HG02798 (cell line): ENCODE measurements at regions not wholly inside any gene's neighbourhood (a gene's known extent, or its start where the extent isn't known, plus 50 kb on each side); places are given as distances from the start of the nearest gene placed in this dataset.

ENCODE experiments used
- ATAC-seq: cut with Tn5 transposase; IDR thresholded peaks from one replicate; pipeline ENCODE4 v1.9.1; 2021; ENCODE audit warnings: mild to moderate bottlenecking; ENCODE audit not compliant: unreplicated experiment, poor library complexity

- no peak for ATAC-seq
Observed at GRCh38 chr4:104418286-104418685, 76.4 kb downstream of the CXXC4 start.

- no peak for ATAC-seq
Observed at GRCh38 chr4:104417357-104417882, 77.3 kb downstream of the CXXC4 start.

DNA sequence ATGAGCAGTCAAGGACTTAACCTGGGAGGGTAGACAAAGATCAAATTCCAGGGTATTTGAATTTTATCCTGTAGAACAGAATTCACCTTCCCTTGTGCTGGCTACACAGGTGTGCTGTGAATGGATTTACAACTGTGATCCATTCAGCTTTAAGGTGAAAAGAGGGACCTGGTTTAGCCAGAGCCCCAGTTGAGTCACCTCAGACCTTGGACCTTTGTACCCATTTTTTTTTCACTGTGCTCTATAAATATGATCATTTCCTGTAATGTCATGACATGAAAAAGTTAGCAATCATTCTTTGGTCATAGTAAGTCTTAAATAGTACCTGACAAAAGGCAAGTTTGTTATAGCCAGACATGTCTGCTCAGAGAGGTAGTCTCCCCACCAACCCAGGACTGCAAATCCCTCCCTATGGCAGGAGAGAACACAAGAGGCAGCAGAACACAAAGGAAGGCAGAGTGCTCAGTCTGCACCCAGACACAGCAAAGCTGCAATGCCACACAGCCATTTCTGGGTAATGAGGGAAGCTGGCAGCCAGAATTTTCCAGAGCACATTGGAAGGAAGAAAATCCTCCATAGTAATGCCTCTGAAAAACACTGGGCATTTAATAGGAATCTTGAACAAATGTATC lies 77.9 kb downstream of the CXXC4 start:
- no peak for ATAC-seq

GRCh38 chr4:104413487-104413886 lies 81.2 kb downstream of the CXXC4 start:
- no peak for ATAC-seq

GRCh38 chr4:104412344-104412743 lies 82.3 kb downstream of the CXXC4 start:
- no peak for ATAC-seq

GRCh38 chr4:104411502-104411901 lies 83.2 kb downstream of the CXXC4 start:
- ATAC-seq = no peak

GRCh38 chr4:104408878-104409277 lies 85.8 kb downstream of the CXXC4 start:
- ATAC-seq = no peak

DNA sequence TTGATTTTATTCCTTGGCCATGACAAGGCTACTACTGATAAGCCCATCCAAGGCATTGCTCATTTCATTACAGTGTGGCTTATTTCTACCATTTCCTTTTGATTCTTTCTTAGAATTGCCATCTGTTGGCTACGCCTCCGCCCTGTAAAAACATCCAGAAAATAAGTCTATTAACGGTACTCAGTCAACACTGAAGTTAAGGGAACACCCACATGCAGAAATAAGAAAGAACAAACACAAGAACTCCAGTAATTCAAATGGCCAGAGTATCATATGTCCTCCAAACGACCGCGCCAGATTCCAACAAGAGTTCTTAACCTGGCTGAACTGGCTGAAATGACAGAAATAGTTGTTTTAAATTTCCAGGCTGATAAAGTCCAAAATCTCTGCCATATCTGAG lies 90.3 kb downstream of the CXXC4 start:
- ATAC-seq = no peak

- ATAC-seq = no peak
Observed at GRCh38 chr4:104395168-104395614, 99.5 kb downstream of the CXXC4 start.

- ATAC-seq = no peak
Observed at GRCh38 chr4:104394406-104395167, 100.1 kb downstream of the CXXC4 start.

DNA sequence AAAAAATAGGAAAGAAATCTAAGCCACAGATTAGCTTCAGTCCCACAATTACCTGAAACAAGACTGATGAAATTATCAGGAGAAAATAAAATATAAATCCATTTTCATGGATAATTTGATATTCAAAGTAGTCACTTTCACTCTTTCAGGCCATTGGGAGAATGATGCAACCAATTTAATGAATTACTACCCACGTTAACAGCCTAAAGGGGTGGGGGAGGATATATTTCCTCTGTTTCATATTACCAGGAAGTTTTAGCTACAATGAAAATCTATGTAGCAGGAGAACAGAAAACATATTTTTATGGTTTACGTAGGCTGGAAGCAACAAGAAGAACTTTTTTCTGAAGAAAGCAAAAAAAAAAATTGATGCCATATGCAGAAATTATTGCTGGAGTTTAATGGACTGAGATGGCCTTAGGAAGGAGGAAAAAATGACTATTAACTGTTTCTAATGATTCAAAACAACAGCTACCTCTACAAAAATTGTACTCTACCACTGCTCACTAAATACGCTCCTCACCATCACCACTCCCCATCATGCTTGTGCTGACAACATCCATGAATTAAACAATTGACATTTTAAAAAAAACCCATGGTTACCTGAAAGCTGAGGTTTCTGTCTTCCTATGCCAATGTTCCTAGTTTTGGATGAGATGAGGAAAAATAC lies 100.9 kb downstream of the CXXC4 start:
- no peak for ATAC-seq

- ATAC-seq = no peak
Observed at GRCh38 chr4:104385713-104386112, 109.0 kb downstream of the CXXC4 start.

- ATAC-seq = no peak
Observed at GRCh38 chr4:104382961-104383360, 111.7 kb downstream of the CXXC4 start.

- no peak for ATAC-seq
Observed at GRCh38 chr4:104381729-104382128, 113.0 kb downstream of the CXXC4 start.

GRCh38 chr4:104365618-104366017 lies 129.1 kb downstream of the CXXC4 start:
- no peak for ATAC-seq

GRCh38 chr4:104353481-104353880 lies 141.2 kb downstream of the CXXC4 start:
- ATAC-seq = no peak

- peak; percentile 49 for ATAC-seq
Observed at GRCh38 chr4:104352211-104352610, 142.5 kb downstream of the CXXC4 start.

- ATAC-seq = no peak
Observed at GRCh38 chr4:104351706-104352105, 143.0 kb downstream of the CXXC4 start.

GRCh38 chr4:104345598-104346242 lies 149.0 kb downstream of the CXXC4 start:
- no peak for ATAC-seq

DNA sequence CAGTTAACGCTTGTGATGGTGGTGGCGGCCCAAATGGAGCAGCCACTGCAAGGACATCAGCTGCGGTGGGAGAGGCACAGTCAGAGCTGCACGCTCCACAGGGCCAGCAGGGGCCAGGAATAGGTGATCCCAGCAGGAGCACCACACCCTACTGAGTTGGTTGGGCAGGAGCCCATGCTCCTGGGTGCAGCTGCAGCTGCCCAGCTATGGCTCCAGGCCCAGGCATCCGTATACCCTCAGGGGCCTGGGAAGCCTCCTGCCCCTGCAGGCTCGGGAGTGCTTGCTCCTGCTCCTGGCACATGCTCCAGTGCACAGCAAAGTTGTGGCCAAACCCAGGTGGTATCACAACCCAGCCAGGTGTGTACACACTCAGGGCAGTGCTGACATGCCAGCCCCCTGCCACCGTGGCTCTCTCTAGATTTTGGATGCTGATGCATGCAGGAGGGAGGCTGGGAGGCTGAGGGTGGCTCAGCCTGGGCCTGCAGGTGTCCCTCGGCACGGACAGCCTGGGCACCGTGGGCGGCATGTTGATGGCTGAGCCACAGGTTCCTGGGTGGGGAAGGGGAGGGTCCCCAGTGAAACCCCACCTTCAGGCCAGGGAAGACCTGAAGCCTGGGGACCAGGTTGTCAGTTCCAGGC lies 150.2 kb downstream of the CXXC4 start:
- no peak for ATAC-seq
